ENCODE measurements at regions not wholly inside any gene's neighbourhood (a gene's known extent, or its start where the extent isn't known, plus 50 kb on each side); places are given as distances from the start of the nearest gene placed in this dataset.

DNA sequence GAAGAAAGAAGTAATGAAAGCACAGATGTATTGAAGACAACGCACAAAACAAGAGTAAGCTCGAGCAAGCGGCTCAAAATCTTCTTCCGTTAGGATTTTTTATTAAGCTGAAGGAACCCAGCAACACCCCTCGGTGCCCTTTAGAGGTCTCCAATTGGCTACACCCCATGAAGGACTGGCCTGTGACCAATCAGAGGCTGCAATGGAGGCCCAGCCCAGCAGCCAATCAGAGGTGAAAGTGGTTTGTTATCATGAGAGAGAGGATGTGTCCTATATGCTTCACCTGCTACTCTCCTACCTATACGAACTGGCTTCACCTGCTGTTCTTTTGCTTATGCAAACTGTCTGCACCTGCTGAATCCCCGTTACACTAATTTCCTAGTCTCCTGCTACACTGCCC, 358.8 kb downstream of the C12orf50 start:
- DNase-seq = no peak
- intact Hi-C loops (cut with DNase I; ENCODE audit: low total_unique reads) = no loop called here
- Histone ChIP-seq H3K4me3 (no peak overlapping the region), H3K9me3 (no peaks in the 10 kb centered on the region), H3K4me1 (no peaks in the 10 kb centered on the region), H3K27ac (no peak overlapping the region), H3K36me3 (no peaks in the 10 kb centered on the region), H3K27me3 (no peaks in the 10 kb centered on the region)
- TF ChIP-seq, protein P1, sequence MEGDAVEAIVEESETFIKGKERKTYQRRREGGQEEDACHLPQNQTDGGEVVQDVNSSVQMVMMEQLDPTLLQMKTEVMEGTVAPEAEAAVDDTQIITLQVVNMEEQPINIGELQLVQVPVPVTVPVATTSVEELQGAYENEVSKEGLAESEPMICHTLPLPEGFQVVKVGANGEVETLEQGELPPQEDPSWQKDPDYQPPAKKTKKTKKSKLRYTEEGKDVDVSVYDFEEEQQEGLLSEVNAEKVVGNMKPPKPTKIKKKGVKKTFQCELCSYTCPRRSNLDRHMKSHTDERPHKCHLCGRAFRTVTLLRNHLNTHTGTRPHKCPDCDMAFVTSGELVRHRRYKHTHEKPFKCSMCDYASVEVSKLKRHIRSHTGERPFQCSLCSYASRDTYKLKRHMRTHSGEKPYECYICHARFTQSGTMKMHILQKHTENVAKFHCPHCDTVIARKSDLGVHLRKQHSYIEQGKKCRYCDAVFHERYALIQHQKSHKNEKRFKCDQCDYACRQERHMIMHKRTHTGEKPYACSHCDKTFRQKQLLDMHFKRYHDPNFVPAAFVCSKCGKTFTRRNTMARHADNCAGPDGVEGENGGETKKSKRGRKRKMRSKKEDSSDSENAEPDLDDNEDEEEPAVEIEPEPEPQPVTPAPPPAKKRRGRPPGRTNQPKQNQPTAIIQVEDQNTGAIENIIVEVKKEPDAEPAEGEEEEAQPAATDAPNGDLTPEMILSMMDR (IDR thresholded peaks at IDR 0.05) = no peak
- no peak for TF ChIP-seq POLR2A (IDR thresholded peaks at IDR 0.05)

DNA sequence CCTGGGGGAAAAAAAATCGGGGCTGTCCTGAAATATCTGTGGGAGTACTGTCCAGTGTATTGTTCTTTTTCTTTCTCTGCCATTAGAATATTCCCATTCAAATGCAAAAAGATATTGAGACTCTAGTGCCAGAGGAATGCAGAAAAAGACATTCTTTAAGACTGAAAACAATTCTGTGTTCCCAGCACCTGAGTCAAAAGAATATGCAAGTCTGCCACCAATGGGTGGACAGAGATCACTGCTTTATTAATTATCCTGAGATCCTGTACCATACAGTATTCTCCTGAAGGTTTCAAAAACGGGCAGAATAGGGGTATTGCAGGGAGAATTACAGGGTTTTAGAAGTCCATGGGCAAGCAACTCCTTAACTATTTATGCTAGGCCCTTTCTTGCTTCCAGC, 361.8 kb downstream of the C12orf50 start:
- Histone ChIP-seq H3K9me3 (no peaks in the 10 kb centered on the region), H3K27ac (no peak overlapping the region), H3K4me3 (no peak overlapping the region), H3K36me3 (no peaks in the 10 kb centered on the region), H3K4me1 (no peaks in the 10 kb centered on the region), H3K27me3 (no peaks in the 10 kb centered on the region)
- DNase-seq = no peak
- intact Hi-C loops (cut with DNase I; ENCODE audit: low total_unique reads) = no loop called here
- TF ChIP-seq, protein P1 (IDR thresholded peaks at IDR 0.05) = no peak
- no peak for TF ChIP-seq POLR2A (IDR thresholded peaks at IDR 0.05)

DNA sequence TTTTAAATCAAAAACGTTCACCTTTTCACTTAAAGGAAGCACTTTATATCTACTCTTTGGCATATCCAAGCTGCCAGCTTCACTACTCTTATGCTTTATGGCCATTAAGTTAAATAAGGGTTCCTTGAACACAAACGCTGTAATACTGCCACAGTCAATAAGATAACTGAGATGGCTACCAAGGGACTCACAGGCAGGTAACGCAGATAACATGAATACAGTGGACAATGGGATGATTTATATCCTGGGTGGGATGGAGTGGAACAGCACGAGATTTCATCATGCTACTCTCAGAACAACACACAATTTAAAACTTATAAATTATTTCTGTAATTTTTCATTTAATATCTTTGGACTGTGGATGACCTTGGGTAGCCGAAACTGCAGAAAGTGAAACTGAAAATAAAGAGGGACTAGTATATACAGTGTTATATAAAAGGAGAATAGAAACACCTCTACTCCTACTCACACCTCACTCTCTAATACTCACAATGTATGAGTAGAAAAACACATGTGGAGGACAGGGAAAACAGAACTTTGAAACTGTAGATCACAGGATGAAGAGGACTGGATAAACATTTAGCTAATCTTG, 367.3 kb downstream of the C12orf50 start:
- H3K4me1 ChIP-seq = no peaks in the 10 kb centered on the region
- peak overlapping the region; percentile 25 to 26 for H3K4me3 ChIP-seq
- no peaks in the 10 kb centered on the region for H3K36me3 ChIP-seq
- no peak for TF ChIP-seq POLR2A (IDR thresholded peaks at IDR 0.05)
- TF ChIP-seq, protein P1 (IDR thresholded peaks at IDR 0.05) = no peak
- no peaks in the 10 kb centered on the region for H3K27me3 ChIP-seq
- intact Hi-C loops (cut with DNase I; ENCODE audit: low total_unique reads) = no loop called here
- DNase-seq = no peak
- H3K9me3 ChIP-seq = no peaks in the 10 kb centered on the region
- H3K27ac ChIP-seq = no peak overlapping the region

DNA sequence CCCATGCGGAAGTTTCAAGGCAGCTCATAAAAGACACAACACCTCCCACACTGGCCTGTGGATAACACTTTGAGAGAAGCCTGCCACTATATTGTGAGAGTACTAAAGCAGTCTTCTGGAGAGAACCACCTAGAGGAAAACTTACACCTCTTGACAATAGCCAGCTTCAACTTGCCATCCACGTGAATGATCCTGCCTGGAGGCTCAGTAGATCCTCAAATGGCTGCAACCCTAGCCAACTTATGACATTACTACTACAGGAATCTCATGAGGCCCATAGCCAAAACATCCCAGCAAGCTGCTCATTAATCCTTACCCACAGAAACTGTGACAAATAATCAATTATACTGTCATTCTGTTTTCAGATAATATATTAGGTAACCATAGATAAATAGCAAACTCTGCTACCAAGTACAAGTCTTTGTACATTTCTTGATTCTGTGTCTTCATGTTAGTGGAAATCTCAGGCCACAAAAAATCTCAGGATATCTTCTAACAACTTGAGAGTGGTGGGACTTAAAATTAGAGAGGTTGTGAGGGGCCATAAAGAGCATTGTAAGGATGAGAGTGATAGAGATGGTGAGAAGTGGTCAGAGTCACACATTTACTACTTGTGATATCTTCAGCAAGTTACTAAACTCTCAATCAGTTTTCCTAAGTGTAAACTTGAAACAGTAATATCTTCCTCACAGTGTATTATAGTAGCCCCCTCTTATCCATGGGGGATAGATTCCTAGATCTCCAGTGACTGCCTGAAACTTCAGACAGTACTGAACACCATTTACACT, 368.0 kb downstream of the C12orf50 start:
- Histone ChIP-seq H3K9me3 (no peaks in the 10 kb centered on the region), H3K4me1 (no peaks in the 10 kb centered on the region), H3K36me3 (no peaks in the 10 kb centered on the region), H3K4me3 (no peak overlapping the region), H3K27ac (no peak overlapping the region), H3K27me3 (no peaks in the 10 kb centered on the region)
- intact Hi-C loops (cut with DNase I; ENCODE audit: low total_unique reads) = no loop called here
- TF ChIP-seq POLR2A (IDR thresholded peaks at IDR 0.05) = no peak
- DNase-seq = no peak

DNA sequence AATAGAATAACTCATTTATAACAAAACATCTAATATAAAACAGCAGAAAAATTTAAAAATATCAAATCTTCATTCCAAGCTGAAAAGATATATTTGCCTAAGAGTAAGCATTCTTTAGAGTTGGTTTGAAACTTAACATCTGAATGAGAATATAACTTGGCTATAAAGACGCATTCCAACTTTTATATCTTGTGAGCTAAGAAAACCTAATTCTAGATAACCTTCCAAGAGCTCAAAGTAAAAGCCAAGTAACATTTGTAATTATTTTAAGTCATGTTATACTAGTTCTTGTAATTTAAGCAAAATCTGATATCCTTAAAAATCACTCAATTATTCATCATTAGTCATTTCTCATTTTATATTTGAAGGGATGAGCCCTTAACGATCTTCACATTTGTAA, 368.9 kb downstream of the C12orf50 start:
- Histone ChIP-seq H3K27me3 (no peaks in the 10 kb centered on the region), H3K27ac (no peak overlapping the region), H3K4me1 (no peaks in the 10 kb centered on the region), H3K9me3 (no peaks in the 10 kb centered on the region), H3K4me3 (no peak overlapping the region), H3K36me3 (no peaks in the 10 kb centered on the region)
- DNase-seq = no peak
- intact Hi-C loops (cut with DNase I; ENCODE audit: low total_unique reads) = no loop called here
- TF ChIP-seq, protein P1 (IDR thresholded peaks at IDR 0.05) = no peak
